K562 (cell line): ENCODE measurements at regions not wholly inside any gene's neighbourhood (a gene's known extent, or its start where the extent isn't known, plus 50 kb on each side); places are given as distances from the start of the nearest gene placed in this dataset.

Experiments
- ATAC-seq: fragments of 200-7000 bp; cut with Tn5 transposase; 3 replicates; pipeline ENCODE4 v1.9.1; 2020; ENCODE audit warnings: moderate library complexity
- BruUV-seq: library from RNA; stranded (reverse); fragments of 400-500 nt; replicated peaks from 2 replicates; lab custom pipeline; 2021; lab: Mats Ljungman, UMichigan
- CTCF ChIA-PET: fragments of 300-600 bp; formaldehyde crosslinking; extraction: SDS; loops from one replicate; lab custom pipeline; 2021; ENCODE audit warnings: low intra/inter-chr PET ratio; lab: Yijun Ruan, JAX
- POLR2A ChIA-PET: fragments of 300-600, 350-650 bp; sonication (Branson Sonifier 250); formaldehyde crosslinking; extraction: SDS; loops from one replicate; lab custom pipeline; 2021; ENCODE audit warnings: antibody characterized with exemption, inconsistent platforms; lab: Yijun Ruan, JAX
- DNase-seq, 4 experiments: peaks; one replicate each; pipeline versions ENCODE4 v3.0.0 to v3.0.0-alpha.2; 2011 to 2018; ENCODE audit warnings: low spot score in 3 of 4, mixed read lengths in 3 of 4; ENCODE audit errors: extremely low read depth in 1 of 4
- FAIRE-seq: peaks from 2 replicates; lab custom pipeline; 2011; peaks lifted over from hg19 to GRCh38; lab: Jason Lieb, UNC
- H2AFZ ChIP-seq: 2 replicates; pipeline ENCODE4 v1.6.0; 2011; ENCODE audit warnings: low read depth, low read length, control low read depth, inconsistent platforms
- H3K27ac ChIP-seq: fragments of 200-600 bp; 3 replicates; pipeline ENCODE4 v1.8.0; 2011; ENCODE audit warnings: low read depth, mild to moderate bottlenecking, control low read depth, inconsistent platforms, low read length, moderate library complexity, mixed read lengths; ENCODE audit errors: extremely low read depth
- H3K27me3 ChIP-seq, 2 experiments: fragments of 300-600 bp in 1 of 2; 2 replicates in 1 of 2; 3 replicates in 1 of 2; pipeline versions ENCODE4 v1.6.0 to v1.8.0; 2011; ENCODE audit warnings: inconsistent platforms in 2 of 2, low read length in 2 of 2, mild to moderate bottlenecking in 1 of 2, mixed read lengths in 1 of 2, moderate library complexity in 1 of 2; ENCODE audit not compliant: control insufficient read depth in 2 of 2, insufficient read depth in 2 of 2
- H3K36me3 ChIP-seq: fragments of 300-600 bp; 3 replicates; pipeline ENCODE4 v1.8.0; 2011; ENCODE audit warnings: mild to moderate bottlenecking, low read length, inconsistent platforms; ENCODE audit not compliant: control insufficient read depth, insufficient read depth
- H3K4me1 ChIP-seq, 2 experiments: fragments of 200-600 bp in 1 of 2; replicated peaks in 1 of 2; 2 replicates in 1 of 2; 3 replicates in 1 of 2; pipeline versions ENCODE4 v1.5.1 to v1.8.0; 2011; ENCODE audit warnings: inconsistent platforms in 2 of 2, low read length in 2 of 2, mild to moderate bottlenecking in 1 of 2, mixed read lengths in 1 of 2, moderate library complexity in 1 of 2; ENCODE audit not compliant: control insufficient read depth in 2 of 2, insufficient read depth in 2 of 2
- H3K4me2 ChIP-seq: 2 replicates; pipeline ENCODE4 v1.6.1; 2011; ENCODE audit warnings: low read length, control low read depth, inconsistent platforms, mixed read lengths; ENCODE audit not compliant: insufficient read depth
- H3K4me3 ChIP-seq: fragments of 200-600 bp; sonication (generic), shearing (Covaris generic); 2 replicates; pipeline ENCODE4 v1.5.1; 2016; ENCODE audit warnings: control low read depth, inconsistent platforms
- H3K79me2 ChIP-seq: fragments of 200-600 bp; 3 replicates; pipeline ENCODE4 v1.8.0; 2011; ENCODE audit warnings: low read length, inconsistent platforms; ENCODE audit not compliant: control insufficient read depth, insufficient read depth
- H3K9ac ChIP-seq, 2 experiments: 2 replicates each; pipeline versions ENCODE4 v1.6.0 to v1.6.1; 2011; ENCODE audit warnings: low read depth in 2 of 2, low read length in 2 of 2, control low read depth in 1 of 2, inconsistent platforms in 1 of 2, mild to moderate bottlenecking in 1 of 2, mixed read lengths in 1 of 2; ENCODE audit not compliant: insufficient read depth in 1 of 2
- H3K9me1 ChIP-seq: one replicate; pipeline ENCODE4 v1.6.0; 2011; ENCODE audit warnings: inconsistent platforms, mild to moderate bottlenecking, low read length, moderate library complexity; ENCODE audit not compliant: control insufficient read depth, insufficient read depth
- H3K9me3 ChIP-seq: replicated peaks from 2 replicates; pipeline ENCODE4 v1.5.1; 2011; ENCODE audit warnings: low read depth, low read length, inconsistent platforms; ENCODE audit not compliant: control insufficient read depth, insufficient read depth
- H4K20me1 ChIP-seq: replicated peaks from 2 replicates; pipeline ENCODE4 v1.6.1; 2011; ENCODE audit warnings: low read length, inconsistent platforms, mixed read lengths; ENCODE audit not compliant: control insufficient read depth, insufficient read depth
- CBFB ChIP-seq: sonication (generic); formaldehyde crosslinking; IDR thresholded peaks from 2 replicates; pipeline ENCODE4 v1.4.0; 2020; ENCODE audit warnings: mild to moderate bottlenecking, missing genetic modification reagents
- ESRRA ChIP-seq: fragments of 450-650 bp; IDR thresholded peaks from 2 replicates; pipeline ENCODE4 v1.6.1; 2014; ENCODE audit warnings: low read depth, mild to moderate bottlenecking, moderate library complexity, borderline replicate concordance
- GABPB2 ChIP-seq: fragments of 250-450 bp; sonication (Bioruptor Pico); conservative IDR thresholded peaks from 2 replicates; pipeline ENCODE4 v1.5.1; 2021; ENCODE audit warnings: mild to moderate bottlenecking
- MTF1 ChIP-seq: fragments of 250-450 bp; sonication (Bioruptor Pico); IDR thresholded peaks from 2 replicates; pipeline ENCODE4 v1.9.0; 2021; ENCODE audit warnings: moderate library complexity, mild to moderate bottlenecking, inconsistent platforms, borderline replicate concordance
- PCBP2 ChIP-seq: fragments of 200-400 bp; formaldehyde crosslinking; IDR thresholded peaks from 2 replicates; pipeline ENCODE4 v1.6.1; 2018; ENCODE audit warnings: low read length, low read depth, mild to moderate bottlenecking, moderate library complexity; ENCODE audit not compliant: poor library complexity, severe bottlenecking
- PRMT5 ChIP-seq: sonication (generic); formaldehyde crosslinking; IDR thresholded peaks from 2 replicates; pipeline ENCODE4 v1.5.0; 2020; ENCODE audit warnings: missing genetic modification reagents
- RBM25 ChIP-seq: fragments of 200-400 bp; formaldehyde crosslinking; IDR thresholded peaks from 2 replicates; pipeline ENCODE4 v1.6.1; 2018; ENCODE audit warnings: low read length, low read depth, moderate library complexity; ENCODE audit not compliant: severe bottlenecking
- RHOXF2B ChIP-seq: fragments of 250-450 bp; sonication (Bioruptor Pico); conservative IDR thresholded peaks from 2 replicates; pipeline ENCODE4 v1.5.1; 2021
- TAF7 ChIP-seq: fragments of 450-650 bp; IDR thresholded peaks from 2 replicates; pipeline ENCODE4 v1.6.1; 2016; ENCODE audit warnings: missing genetic modification characterization, missing compliant biosample characterization
- TEAD4 ChIP-seq, 2 experiments: sonication (generic) in 1 of 2; formaldehyde crosslinking in 1 of 2; IDR thresholded peaks; 2 replicates each; pipeline versions ENCODE4 v1.6.1 to v1.8.0; 2012 to 2022; ENCODE audit warnings: borderline replicate concordance in 1 of 2, inconsistent platforms in 1 of 2, low read length in 1 of 2, mild to moderate bottlenecking in 1 of 2, missing genetic modification reagents in 1 of 2
- TRIM28 ChIP-seq: fragments of 450-650 bp; IDR thresholded peaks from 2 replicates; pipeline ENCODE4 v1.6.1; 2017
- ZBTB33 ChIP-seq: sonication (generic); formaldehyde crosslinking; IDR thresholded peaks from 2 replicates; pipeline ENCODE4 v1.8.1; 2023; ENCODE audit warnings: mild to moderate bottlenecking, missing genetic modification reagents
- ZNF121 ChIP-seq: sonication (generic); formaldehyde crosslinking; conservative IDR thresholded peaks from 2 replicates; pipeline ENCODE4 v1.8.0; 2022; ENCODE audit warnings: missing genetic modification reagents
- ZNF146 ChIP-seq: IDR thresholded peaks from one replicate; pipeline ENCODE4 v1.6.1; 2018; ENCODE audit warnings: missing compliant biosample characterization; ENCODE audit not compliant: unreplicated experiment
- ZNF518B ChIP-seq: fragments of 250-450 bp; sonication (Bioruptor Pico); IDR thresholded peaks from 2 replicates; pipeline ENCODE4 v1.5.0; 2021; ENCODE audit warnings: mild to moderate bottlenecking, moderate library complexity
- whole genome bisulfite sequencing: fragments of 100-300 bp; shearing (Covaris generic); methylation state at CpG from one replicate; pipeline ENCODE4 v1.1.6; 2016; ENCODE audit warnings: low coverage, mixed read lengths; ENCODE audit not compliant: insufficient coverage; ENCODE audit errors: missing lambda C conversion rate; 5-methylcytosine and 5-hydroxymethylcytosine counted together
- in situ Hi-C: fragments of 300-500 bp; cut with MboI; formaldehyde crosslinking; loops from 4 replicates; pipeline ENCODE4 v1.15.0; 2018; ENCODE audit warnings: inconsistent platforms, mixed read lengths
- intact Hi-C: fragments of 100-400 bp; cut with micrococcal nuclease; formaldehyde crosslinking; loops from 2 replicates; pipeline ENCODE4 v1.14.2; 2022
- TF ChIP-seq, protein P1 (sequence below): fragments of 250-450 bp; sonication (Bioruptor Pico); IDR thresholded peaks from 2 replicates; pipeline ENCODE4 v1.4.0; 2020; ENCODE audit warnings: mild to moderate bottlenecking, moderate library complexity, borderline replicate concordance

DNA sequence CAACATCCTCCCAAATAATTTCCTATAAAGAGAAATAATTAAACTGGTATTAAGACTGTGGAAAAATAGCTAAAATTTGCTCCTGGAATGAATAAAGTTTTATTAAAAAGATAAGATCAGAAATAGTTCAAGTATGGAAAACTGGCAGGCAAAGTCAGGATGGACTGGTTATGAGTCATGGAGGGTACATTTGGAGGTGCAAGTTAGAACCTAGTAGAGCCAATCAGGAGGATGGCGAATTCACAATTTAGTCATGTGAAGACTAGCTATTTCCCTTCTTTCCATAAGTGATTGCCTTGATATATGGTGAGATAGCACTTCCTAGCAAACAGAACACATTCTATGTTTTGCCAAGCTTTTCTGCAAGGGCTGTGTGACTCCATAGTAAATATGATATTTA is 1303.5 kb downstream of the EFNA5 start:
- DNase-seq = no peak
- intact Hi-C loops = no loop called here
- Histone ChIP-seq H3K9me1 (no peaks in the 10 kb centered on the region), H3K27me3 (no peaks in the 10 kb centered on the region), H3K9me3 (no peaks in the 10 kb centered on the region; the same call in 1 of the 2 replicates), H3K4me1 (no peaks in the 10 kb centered on the region), H3K9ac (no peak overlapping the region), H3K79me2 (no peaks in the 10 kb centered on the region), H2AFZ (no peak overlapping the region), H3K4me3 (no peak overlapping the region), H3K4me2 (no peak overlapping the region), H3K27ac (no peak overlapping the region), H3K36me3 (no peaks in the 10 kb centered on the region), H4K20me1 (no peaks in the 10 kb centered on the region)
- in situ Hi-C loops = no loop called here
- CTCF ChIA-PET = no interaction called here
- WGBS = 0% methylated on average over 1 of the region's 1 CpG
- FAIRE-seq = no peak
- no TSS peak for BruUV-seq
- no peak for ATAC-seq
- POLR2A ChIA-PET = no interaction called here
- TF ChIP-seq GABPB2 (no peak), TRIM28 (no peak), ZNF146 (no peak), ZNF121 (CRISPR knock-in tag) (no peak), RBM25 (no peak), RHOXF2B (no peak), TEAD4 (IDR thresholded peaks at IDR 0.05; ENCODE audit: low read length) (no peak), TEAD4 (CRISPR knock-in tag; IDR thresholded peaks at IDR 0.05; ENCODE audit: borderline replicate concordance) (no peak), MTF1 (CRISPR knock-in tag) (no peak), ZBTB33 (no peak), PRMT5 (CRISPR knock-in tag) (no peak), ESRRA (no peak), CBFB (CRISPR knock-in tag) (no peak), PCBP2 (no peak), TAF7 (tag) (no peak), ZNF518B (CRISPR knock-in tag) (no peak)
- TF ChIP-seq, protein P1, sequence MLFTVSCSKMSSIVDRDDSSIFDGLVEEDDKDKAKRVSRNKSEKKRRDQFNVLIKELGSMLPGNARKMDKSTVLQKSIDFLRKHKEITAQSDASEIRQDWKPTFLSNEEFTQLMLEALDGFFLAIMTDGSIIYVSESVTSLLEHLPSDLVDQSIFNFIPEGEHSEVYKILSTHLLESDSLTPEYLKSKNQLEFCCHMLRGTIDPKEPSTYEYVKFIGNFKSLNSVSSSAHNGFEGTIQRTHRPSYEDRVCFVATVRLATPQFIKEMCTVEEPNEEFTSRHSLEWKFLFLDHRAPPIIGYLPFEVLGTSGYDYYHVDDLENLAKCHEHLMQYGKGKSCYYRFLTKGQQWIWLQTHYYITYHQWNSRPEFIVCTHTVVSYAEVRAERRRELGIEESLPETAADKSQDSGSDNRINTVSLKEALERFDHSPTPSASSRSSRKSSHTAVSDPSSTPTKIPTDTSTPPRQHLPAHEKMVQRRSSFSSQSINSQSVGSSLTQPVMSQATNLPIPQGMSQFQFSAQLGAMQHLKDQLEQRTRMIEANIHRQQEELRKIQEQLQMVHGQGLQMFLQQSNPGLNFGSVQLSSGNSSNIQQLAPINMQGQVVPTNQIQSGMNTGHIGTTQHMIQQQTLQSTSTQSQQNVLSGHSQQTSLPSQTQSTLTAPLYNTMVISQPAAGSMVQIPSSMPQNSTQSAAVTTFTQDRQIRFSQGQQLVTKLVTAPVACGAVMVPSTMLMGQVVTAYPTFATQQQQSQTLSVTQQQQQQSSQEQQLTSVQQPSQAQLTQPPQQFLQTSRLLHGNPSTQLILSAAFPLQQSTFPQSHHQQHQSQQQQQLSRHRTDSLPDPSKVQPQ (CRISPR knock-in tag) = no peak
